ENCODE measurements at regions not wholly inside any gene's neighbourhood (a gene's known extent, or its start where the extent isn't known, plus 50 kb on each side); places are given as distances from the start of the nearest gene placed in this dataset.
"Not testable (repeated sequence)": the region's sequence is repeated elsewhere in the genome, so short reads cannot be mapped to it uniquely, and the experiment has no call there.

DNA sequence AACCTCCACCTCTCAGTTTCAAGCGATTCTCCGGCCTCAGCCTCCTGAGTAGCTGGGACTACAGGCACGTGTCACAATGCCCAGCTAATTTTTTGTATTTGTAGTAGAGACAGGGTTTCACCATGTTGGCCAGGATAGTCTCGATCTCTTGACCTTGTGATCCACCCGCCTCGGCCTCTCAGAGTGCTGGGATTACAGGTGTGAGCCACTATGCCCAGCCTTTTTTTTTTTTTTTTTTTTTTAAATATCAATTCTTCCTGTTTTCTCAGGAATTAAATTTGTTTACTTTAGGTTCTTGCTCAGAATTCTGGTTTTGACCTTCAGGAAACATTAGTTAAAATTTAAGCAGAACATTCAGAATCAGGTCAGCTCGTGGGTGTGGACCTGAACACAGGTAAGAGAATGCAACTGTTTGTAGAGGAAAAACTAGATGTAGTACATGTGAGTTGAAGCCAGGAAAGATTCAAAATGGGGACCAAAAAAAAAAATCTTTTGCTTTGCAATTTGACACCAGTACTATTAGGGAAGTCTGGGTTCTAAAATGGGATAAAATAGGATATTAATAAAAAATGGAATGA, 65.5 kb upstream of the ERV3-1 start:
- not testable (repeated sequence) for H3K36me3 ChIP-seq (ENCODE audit: control insufficient read depth, insufficient read depth, low read length); H3K4me3 ChIP-seq (replicated peaks; ENCODE audit: low read depth, low read length); DNase-seq (ENCODE audit: extremely low read depth, insufficient read length); H3K27me3 ChIP-seq (replicated peaks; ENCODE audit: control insufficient read depth, insufficient read depth, low read length)

DNA sequence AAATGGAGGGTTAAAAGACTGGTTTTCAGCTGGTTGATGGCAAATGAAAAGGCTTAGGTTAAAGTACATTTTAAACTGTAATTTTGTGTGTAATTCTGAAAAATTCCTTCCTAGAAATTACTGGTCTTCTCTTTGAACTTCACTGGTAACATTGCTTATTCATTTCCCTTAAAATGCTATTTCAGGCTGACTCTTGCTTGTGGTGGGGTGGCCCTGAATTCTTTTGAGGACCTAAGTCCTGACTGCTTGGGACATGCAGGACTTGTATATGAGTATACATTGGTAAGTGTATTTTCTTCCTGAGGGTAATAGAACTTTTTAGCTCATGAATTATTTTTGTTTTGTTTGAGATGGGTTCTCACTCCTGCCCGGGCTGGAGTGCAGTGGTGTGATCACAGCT, 63.0 kb upstream of the ERV3-1 start:
- H3K36me3 ChIP-seq (ENCODE audit: control insufficient read depth, insufficient read depth, low read length); DNase-seq (ENCODE audit: extremely low read depth, insufficient read length); H3K27me3 ChIP-seq (replicated peaks; ENCODE audit: control insufficient read depth, insufficient read depth, low read length): not testable (repeated sequence)

DNA sequence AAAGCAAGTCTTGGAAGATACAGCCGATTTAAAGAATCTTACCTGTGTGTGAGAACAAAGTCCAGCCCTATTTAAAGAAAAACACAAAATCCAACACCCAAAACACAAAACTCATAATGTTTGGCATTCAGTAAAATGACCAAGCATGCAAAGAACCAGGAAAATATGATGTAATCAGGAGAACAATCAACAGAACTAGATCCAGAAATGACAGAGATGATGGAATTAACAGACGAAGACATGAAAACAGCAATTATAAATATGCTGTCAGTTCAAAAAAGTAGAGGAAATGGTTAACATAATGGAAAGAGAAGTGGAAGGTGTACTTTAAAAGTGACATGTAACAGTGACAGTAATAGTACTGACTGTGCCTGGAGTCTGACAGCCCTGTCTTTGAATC, 56.1 kb upstream of the ERV3-1 start:
- H3K36me3 ChIP-seq (ENCODE audit: control insufficient read depth, insufficient read depth, low read length); H3K27me3 ChIP-seq (replicated peaks; ENCODE audit: control insufficient read depth, insufficient read depth, low read length); DNase-seq (ENCODE audit: extremely low read depth, insufficient read length); H3K4me3 ChIP-seq (replicated peaks; ENCODE audit: low read depth, low read length): not testable (repeated sequence)

More for the DNA sequence above, 63.0 kb upstream of the ERV3-1 start:
- not testable (repeated sequence) for H3K4me3 ChIP-seq (replicated peaks; ENCODE audit: low read depth, low read length)

DNA sequence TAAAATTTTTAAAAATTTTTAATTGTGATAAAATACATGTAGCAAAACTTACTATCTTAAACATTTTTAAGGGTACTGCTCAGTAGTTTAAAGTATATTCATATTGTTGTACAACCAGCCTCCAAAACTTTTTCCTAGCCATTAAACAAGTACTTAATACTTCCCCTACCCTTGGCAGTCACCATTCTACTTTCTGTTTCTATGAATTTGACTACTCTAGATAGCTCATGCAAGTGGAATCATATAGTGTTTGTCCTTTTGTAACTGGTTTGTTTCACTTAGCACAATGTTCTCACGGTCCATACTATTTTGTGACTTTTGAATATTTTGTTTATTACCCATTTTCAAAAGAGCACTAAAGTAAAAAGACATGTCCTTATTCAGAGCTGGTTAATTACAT, 52.8 kb upstream of the ERV3-1 start:
- H3K36me3 ChIP-seq (ENCODE audit: control insufficient read depth, insufficient read depth, low read length), result not testable (repeated sequence)

More for the DNA sequence above, 52.8 kb upstream of the ERV3-1 start:
- DNase-seq (ENCODE audit: extremely low read depth, insufficient read length); H3K4me3 ChIP-seq (replicated peaks; ENCODE audit: low read depth, low read length); H3K27me3 ChIP-seq (replicated peaks; ENCODE audit: control insufficient read depth, insufficient read depth, low read length): not testable (repeated sequence)
